Activated T-helper 17 cell treated with anti-CD3 and anti-CD28 coated beads, Interleukin-2, amount 50 U/mL, for 72 hours (primary cell): ENCODE measurements at regions not wholly inside any gene's neighbourhood (a gene's known extent, or its start where the extent isn't known, plus 50 kb on each side); places are given as distances from the start of the nearest gene placed in this dataset.

Experiments used
- ATAC-seq: fragments of 150-1000 bp; cut with Tn5 transposase; replicated peaks from 2 replicates; pipeline ENCODE4 v1.10.0; 2021; ENCODE audit warnings: mild to moderate bottlenecking, moderate library complexity
- H3K27ac Mint-ChIP-seq: one replicate; pipeline ENCODE4 v1.8.0; 2022; ENCODE audit warnings: mixed read lengths
- H3K27me3 Mint-ChIP-seq: one replicate; pipeline ENCODE4 v1.8.0; 2022; ENCODE audit warnings: mixed read lengths
- H3K36me3 Mint-ChIP-seq: one replicate; pipeline ENCODE4 v1.8.0; 2022; ENCODE audit warnings: low read depth, mild to moderate bottlenecking, mixed read lengths
- H3K4me1 Mint-ChIP-seq: one replicate; pipeline ENCODE4 v1.8.0; 2022; ENCODE audit warnings: mixed read lengths
- H3K4me3 Mint-ChIP-seq: one replicate; pipeline ENCODE4 v1.8.0; 2022; ENCODE audit warnings: mild to moderate bottlenecking, mixed read lengths
- H3K9me3 Mint-ChIP-seq: one replicate; pipeline ENCODE4 v1.8.0; 2022; ENCODE audit warnings: mixed read lengths

- no peaks in the 10 kb centered on the region for H3K4me1 Mint-ChIP-seq
- no peaks in the 10 kb centered on the region for H3K27me3 Mint-ChIP-seq
- no peak overlapping the region for H3K4me3 Mint-ChIP-seq
- no peaks in the 10 kb centered on the region for H3K36me3 Mint-ChIP-seq
- no peak for ATAC-seq
- peaks cover 3% of the 10 kb centered on the region for H3K9me3 Mint-ChIP-seq
- H3K27ac Mint-ChIP-seq = no peak overlapping the region
Observed at GRCh38 chr2:57622009-57622408, 424.6 kb upstream of the VRK2 start.

- no peaks in the 10 kb centered on the region for H3K27me3 Mint-ChIP-seq
- H3K9me3 Mint-ChIP-seq = peaks cover 9% of the 10 kb centered on the region
- H3K27ac Mint-ChIP-seq = no peak overlapping the region
- H3K4me1 Mint-ChIP-seq = no peaks in the 10 kb centered on the region
- no peak overlapping the region for H3K4me3 Mint-ChIP-seq
- ATAC-seq = no peak
- no peaks in the 10 kb centered on the region for H3K36me3 Mint-ChIP-seq
Observed at GRCh38 chr2:57656198-57656597, 390.4 kb upstream of the VRK2 start.

DNA sequence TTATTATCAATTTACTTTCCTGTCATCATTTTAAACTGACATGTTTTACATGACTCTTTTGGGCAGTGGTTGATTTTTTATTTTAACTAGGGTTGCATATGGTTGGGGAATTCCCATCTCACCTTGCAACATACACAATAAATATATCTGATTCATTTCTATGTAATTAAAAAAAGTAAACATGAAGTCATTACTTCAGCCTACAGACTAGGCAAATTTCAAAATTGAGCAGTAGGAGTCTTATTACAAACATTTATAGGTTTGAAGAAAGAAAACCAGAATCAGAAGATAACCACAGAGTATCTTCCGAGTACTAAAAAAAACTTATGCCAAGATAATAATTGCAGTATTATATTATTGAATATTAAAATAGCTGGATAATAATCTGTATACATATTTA, 377.0 kb upstream of the VRK2 start:
- no peak overlapping the region for H3K27ac Mint-ChIP-seq
- no peaks in the 10 kb centered on the region for H3K36me3 Mint-ChIP-seq

DNA sequence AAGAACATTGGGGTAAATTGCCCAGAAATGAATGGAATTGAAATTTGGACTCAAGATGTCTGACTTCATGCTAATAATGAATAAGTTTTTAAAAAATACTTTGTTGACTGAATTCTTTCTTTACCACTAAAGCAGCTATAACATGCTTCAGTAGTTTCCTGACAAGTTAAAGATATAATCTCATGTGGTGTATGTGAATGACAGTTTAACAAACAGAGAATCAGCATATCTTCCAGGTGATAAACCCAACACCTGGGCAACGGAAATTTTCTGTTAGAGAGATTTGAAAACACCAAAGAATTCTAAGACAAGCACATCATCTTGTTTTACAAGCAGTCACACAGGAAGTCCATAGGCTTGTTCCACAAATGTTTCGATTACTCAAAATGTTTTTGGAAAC, 372.6 kb upstream of the VRK2 start:
- no peak overlapping the region for H3K27ac Mint-ChIP-seq
- no peaks in the 10 kb centered on the region for H3K9me3 Mint-ChIP-seq
- no peaks in the 10 kb centered on the region for H3K36me3 Mint-ChIP-seq
- ATAC-seq = no peak
- no peak overlapping the region for H3K4me3 Mint-ChIP-seq
- no peaks in the 10 kb centered on the region for H3K27me3 Mint-ChIP-seq
- no peaks in the 10 kb centered on the region for H3K4me1 Mint-ChIP-seq

More for the DNA sequence above, 377.0 kb upstream of the VRK2 start:
- ATAC-seq = no peak
- Mint-ChIP-seq H3K4me3 (no peak overlapping the region), H3K4me1 (no peaks in the 10 kb centered on the region), H3K27me3 (no peaks in the 10 kb centered on the region), H3K9me3 (no peaks in the 10 kb centered on the region)

- Mint-ChIP-seq H3K4me1 (no peaks in the 10 kb centered on the region), H3K27ac (no peak overlapping the region), H3K9me3 (no peaks in the 10 kb centered on the region), H3K27me3 (no peaks in the 10 kb centered on the region), H3K4me3 (no peak overlapping the region), H3K36me3 (no peaks in the 10 kb centered on the region)
- no peak for ATAC-seq
Observed at GRCh38 chr2:57674743-57675142, 371.9 kb upstream of the VRK2 start.

- Mint-ChIP-seq H3K4me1 (no peaks in the 10 kb centered on the region), H3K4me3 (no peak overlapping the region), H3K27ac (no peak overlapping the region), H3K27me3 (no peaks in the 10 kb centered on the region), H3K36me3 (no peaks in the 10 kb centered on the region), H3K9me3 (no peaks in the 10 kb centered on the region)
- ATAC-seq = no peak
Observed at GRCh38 chr2:57677296-57677695, 369.3 kb upstream of the VRK2 start.

- no peaks in the 10 kb centered on the region for H3K4me1 Mint-ChIP-seq
- no peak overlapping the region for H3K27ac Mint-ChIP-seq
- H3K27me3 Mint-ChIP-seq = no peaks in the 10 kb centered on the region
- no peak overlapping the region for H3K4me3 Mint-ChIP-seq
- H3K36me3 Mint-ChIP-seq = no peaks in the 10 kb centered on the region
- peaks cover 4% of the 10 kb centered on the region for H3K9me3 Mint-ChIP-seq
- ATAC-seq = no peak
Observed at GRCh38 chr2:57681650-57682049, 365.0 kb upstream of the VRK2 start.

DNA sequence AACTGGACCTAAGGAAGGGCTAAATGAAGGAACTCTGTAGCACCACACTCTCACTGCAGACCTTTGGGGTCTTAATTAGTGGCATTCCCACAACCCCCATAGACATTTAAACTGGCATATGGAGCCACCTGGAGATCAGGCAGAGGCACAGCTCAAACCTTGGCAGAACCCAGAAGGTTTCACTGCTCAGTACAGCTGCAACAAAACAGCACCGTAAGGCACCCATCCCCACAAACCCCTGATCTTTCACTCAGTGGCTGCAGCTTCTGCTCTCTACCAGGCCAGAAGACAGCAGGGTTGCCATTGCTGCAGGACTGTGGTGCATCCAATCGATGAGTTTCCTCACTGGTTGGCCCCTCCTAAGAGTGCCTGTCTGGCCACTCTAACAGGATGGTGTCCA, 361.6 kb upstream of the VRK2 start:
- Mint-ChIP-seq H3K27me3 (no peaks in the 10 kb centered on the region), H3K36me3 (no peaks in the 10 kb centered on the region), H3K4me3 (no peak overlapping the region), H3K9me3 (peaks cover 4% of the 10 kb centered on the region), H3K27ac (no peak overlapping the region), H3K4me1 (no peaks in the 10 kb centered on the region)
- ATAC-seq = no peak

- Mint-ChIP-seq H3K36me3 (no peaks in the 10 kb centered on the region), H3K27ac (no peak overlapping the region)
- ATAC-seq = no peak
Observed at GRCh38 chr2:57692395-57692794, 354.2 kb upstream of the VRK2 start.

GRCh38 chr2:57693177-57693576, 353.4 kb upstream of the VRK2 start:
- Mint-ChIP-seq H3K36me3 (no peaks in the 10 kb centered on the region), H3K9me3 (peaks cover 4% of the 10 kb centered on the region), H3K27ac (no peak overlapping the region), H3K4me1 (no peaks in the 10 kb centered on the region), H3K4me3 (no peak overlapping the region), H3K27me3 (no peaks in the 10 kb centered on the region)
- no peak for ATAC-seq

More at GRCh38 chr2:57692395-57692794, 354.2 kb upstream of the VRK2 start:
- no peak overlapping the region for H3K4me3 Mint-ChIP-seq
- peaks cover 4% of the 10 kb centered on the region for H3K9me3 Mint-ChIP-seq
- H3K4me1 Mint-ChIP-seq = no peaks in the 10 kb centered on the region
- H3K27me3 Mint-ChIP-seq = no peaks in the 10 kb centered on the region

GRCh38 chr2:57693965-57694364, 352.6 kb upstream of the VRK2 start:
- Mint-ChIP-seq H3K36me3 (no peaks in the 10 kb centered on the region), H3K27me3 (no peaks in the 10 kb centered on the region), H3K4me1 (no peaks in the 10 kb centered on the region), H3K9me3 (peaks cover 4% of the 10 kb centered on the region), H3K27ac (no peak overlapping the region), H3K4me3 (no peak overlapping the region)
- no peak for ATAC-seq

DNA sequence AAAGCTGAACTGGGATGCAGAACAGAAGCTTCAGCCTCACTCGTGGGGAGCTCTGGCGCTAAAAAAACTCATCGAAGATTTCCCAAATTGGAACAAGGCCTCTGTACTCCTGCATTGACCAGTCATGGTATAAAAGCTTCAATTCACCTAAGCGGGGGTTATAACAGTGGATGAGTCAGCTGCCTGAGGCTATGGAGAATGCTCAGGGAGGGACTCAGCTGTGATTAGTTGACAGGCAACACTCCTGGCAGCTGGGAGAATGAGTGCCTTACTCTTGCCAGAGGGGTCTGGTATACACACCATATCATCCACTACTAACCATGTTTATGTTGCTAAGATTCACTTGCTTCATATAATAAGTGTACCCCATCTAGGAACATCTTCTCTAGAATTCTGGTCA, 350.6 kb upstream of the VRK2 start:
- peaks cover under 1% of the 10 kb centered on the region for H3K9me3 Mint-ChIP-seq
- no peaks in the 10 kb centered on the region for H3K36me3 Mint-ChIP-seq
- no peak overlapping the region for H3K27ac Mint-ChIP-seq
- ATAC-seq = no peak
- no peaks in the 10 kb centered on the region for H3K27me3 Mint-ChIP-seq
- no peak overlapping the region for H3K4me3 Mint-ChIP-seq
- H3K4me1 Mint-ChIP-seq = no peaks in the 10 kb centered on the region

GRCh38 chr2:57698392-57698791, 348.2 kb upstream of the VRK2 start:
- Mint-ChIP-seq H3K4me1 (no peaks in the 10 kb centered on the region), H3K4me3 (no peak overlapping the region), H3K27ac (no peak overlapping the region), H3K27me3 (no peaks in the 10 kb centered on the region), H3K9me3 (no peaks in the 10 kb centered on the region), H3K36me3 (no peaks in the 10 kb centered on the region)
- ATAC-seq = no peak

DNA sequence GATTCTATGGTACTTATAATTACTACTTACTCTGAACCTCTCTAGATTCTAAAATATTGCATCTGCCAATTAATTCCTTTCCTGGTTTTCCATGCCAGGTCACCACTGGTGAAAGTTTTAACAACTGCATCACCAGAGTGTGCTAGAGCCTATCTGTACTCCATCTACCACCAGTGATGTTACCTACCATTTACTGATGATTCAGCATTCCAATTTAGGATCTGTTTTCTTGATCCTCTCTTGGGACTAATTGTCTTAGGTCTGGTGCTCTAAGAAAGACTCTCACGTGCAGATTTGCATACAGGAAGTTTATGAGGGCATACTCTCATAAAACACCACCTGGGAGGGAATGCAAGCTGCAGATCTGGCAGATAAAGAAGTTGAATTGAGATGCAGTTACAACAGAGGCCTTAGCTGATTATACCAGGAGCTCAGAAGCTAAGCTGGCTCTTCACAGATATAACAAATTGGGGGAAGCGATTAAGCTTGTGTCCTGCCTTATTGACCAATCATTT, 347.6 kb upstream of the VRK2 start:
- Mint-ChIP-seq H3K27me3 (no peaks in the 10 kb centered on the region), H3K4me1 (no peaks in the 10 kb centered on the region), H3K4me3 (no peak overlapping the region), H3K27ac (no peak overlapping the region), H3K9me3 (no peaks in the 10 kb centered on the region), H3K36me3 (no peaks in the 10 kb centered on the region)
- no peak for ATAC-seq

- H3K9me3 Mint-ChIP-seq = no peaks in the 10 kb centered on the region
- H3K36me3 Mint-ChIP-seq = no peaks in the 10 kb centered on the region
- no peak overlapping the region for H3K4me3 Mint-ChIP-seq
- H3K27ac Mint-ChIP-seq = no peak overlapping the region
- H3K4me1 Mint-ChIP-seq = no peaks in the 10 kb centered on the region
- no peak for ATAC-seq
- H3K27me3 Mint-ChIP-seq = no peaks in the 10 kb centered on the region
Observed at GRCh38 chr2:57701391-57701791, 345.2 kb upstream of the VRK2 start.

- Mint-ChIP-seq H3K27ac (no peak overlapping the region), H3K4me1 (no peaks in the 10 kb centered on the region), H3K36me3 (no peaks in the 10 kb centered on the region), H3K9me3 (no peaks in the 10 kb centered on the region), H3K4me3 (no peak overlapping the region), H3K27me3 (no peaks in the 10 kb centered on the region)
- ATAC-seq = no peak
Observed at GRCh38 chr2:57703407-57703806, 343.2 kb upstream of the VRK2 start.
